Right ventricle myocardium superior (tissue), 1 donor: ENCODE measurements at regions not wholly inside any gene's neighbourhood (a gene's known extent, or its start where the extent isn't known, plus 50 kb on each side); places are given as distances from the start of the nearest gene placed in this dataset.

ENCODE experiments used
- ATAC-seq: fragments of 200-7000 bp; cut with Tn5 transposase; one replicate; pipeline ENCODE4 v1.9.1; 2020; ENCODE audit warnings: mild to moderate bottlenecking; ENCODE audit not compliant: poor library complexity
- DNase-seq: peaks from one replicate; pipeline ENCODE4 v3.0.0-alpha.2; 2020
- intact Hi-C: fragments of 100-400 bp; cut with DNase I; formaldehyde crosslinking; loops from one replicate; pipeline ENCODE4 v1.11.2; 2022
- donor health status: DM: no; HTN: yes; CAD: no; lungs with severe emphysema.

GRCh38 chr7:26538216-26538615 is 246.6 kb downstream of the SNX10 start:
- intact Hi-C loops, result no loop called here
- DNase-seq (no peak), ATAC-seq (no peak)

GRCh38 chr7:26538689-26539088 is 247.0 kb downstream of the SNX10 start:
- no peak for ATAC-seq
- intact Hi-C loops, result no loop called here
- DNase-seq, result no peak

GRCh38 chr7:26543340-26543739 is 251.7 kb downstream of the SNX10 start:
- ATAC-seq (no peak), DNase-seq (no peak)
- intact Hi-C loops, result no loop called here

GRCh38 chr7:26543951-26544350 is 252.3 kb downstream of the SNX10 start:
- DNase-seq (no peak), ATAC-seq (no peak)
- intact Hi-C loops, result no loop called here

GRCh38 chr7:26546508-26547053 is 254.9 kb downstream of the SNX10 start:
- DNase-seq (no peak), ATAC-seq (no peak)
- intact Hi-C loops, result no loop called here

- intact Hi-C loops, result no loop called here
- ATAC-seq (no peak), DNase-seq (no peak)
Observed at GRCh38 chr7:26547156-26547555, 255.5 kb downstream of the SNX10 start.

- intact Hi-C loops, result no loop called here
- no peak for ATAC-seq
- no peak for DNase-seq
Observed at GRCh38 chr7:26549281-26549944, 257.8 kb downstream of the SNX10 start.

GRCh38 chr7:26550492-26550891 is 258.8 kb downstream of the SNX10 start:
- ATAC-seq (no peak), DNase-seq (no peak)
- intact Hi-C loops, result no loop called here

GRCh38 chr7:26551740-26552139 is 260.1 kb downstream of the SNX10 start:
- ATAC-seq (no peak), DNase-seq (no peak)
- intact Hi-C loops, result no loop called here

- intact Hi-C loops, result no loop called here
- ATAC-seq, result no peak
- DNase-seq, result no peak
Observed at GRCh38 chr7:26553128-26553527, 261.5 kb downstream of the SNX10 start.

GRCh38 chr7:26553582-26553981 is 261.9 kb downstream of the SNX10 start:
- ATAC-seq (no peak), DNase-seq (no peak)
- intact Hi-C loops, result no loop called here

GRCh38 chr7:26554952-26555351 is 263.3 kb downstream of the SNX10 start:
- ATAC-seq (no peak), DNase-seq (no peak)
- intact Hi-C loops, result no loop called here

- DNase-seq, result no peak
- intact Hi-C loops, result no loop called here
- peak; percentile 36 for ATAC-seq
Observed at GRCh38 chr7:26556061-26556881, 264.6 kb downstream of the SNX10 start.

GRCh38 chr7:26560526-26561256 is 269.0 kb downstream of the SNX10 start:
- ATAC-seq, result no peak
- DNase-seq, result no peak
- intact Hi-C loops, result no loop called here

GRCh38 chr7:26562841-26563240 is 271.2 kb downstream of the SNX10 start:
- intact Hi-C loops, result no loop called here
- DNase-seq (no peak), ATAC-seq (no peak)

GRCh38 chr7:26563406-26563805 is 271.7 kb downstream of the SNX10 start:
- intact Hi-C loops, result no loop called here
- no peak for ATAC-seq
- no peak for DNase-seq

- ATAC-seq (no peak), DNase-seq (no peak)
- intact Hi-C loops, result no loop called here
Observed at GRCh38 chr7:26567266-26567665, 275.6 kb downstream of the SNX10 start.

GRCh38 chr7:26574476-26574875 is 282.8 kb downstream of the SNX10 start:
- intact Hi-C loops, result no loop called here
- ATAC-seq (no peak), DNase-seq (no peak)

GRCh38 chr7:26580064-26580591 is 284.3 kb downstream of the SKAP2 start:
- DNase-seq, result no peak
- intact Hi-C loops, result no loop called here
- no peak for ATAC-seq
